ENCODE measurements at regions not wholly inside any gene's neighbourhood (a gene's known extent, or its start where the extent isn't known, plus 50 kb on each side); places are given as distances from the start of the nearest gene placed in this dataset.

- no peak for TF ChIP-seq CTCF (IDR thresholded peaks at IDR 0.05; ENCODE audit: unreplicated experiment)
- Mint-ChIP-seq H3K4me1 (ENCODE audit: insufficient read depth, unreplicated experiment) (peaks cover under 1% of the 10 kb centered on the region), H3K27ac (ENCODE audit: low read depth, unreplicated experiment) (no peak overlapping the region), H3K27me3 (ENCODE audit: insufficient read depth, unreplicated experiment) (no peaks in the 10 kb centered on the region), H3K9me3 (ENCODE audit: unreplicated experiment) (peaks cover 16% of the 10 kb centered on the region), H3K36me3 (ENCODE audit: insufficient read depth, unreplicated experiment) (no peaks in the 10 kb centered on the region), H3K4me3 (ENCODE audit: unreplicated experiment) (no peak overlapping the region)
- CTCF ChIA-PET = no interaction called here
- no TSS peak for BruUV-seq (replicated peaks)
- no peak for DNase-seq (ENCODE audit: unreplicated experiment)
- POLR2A ChIA-PET = interaction anchor here (1.0 to 1.2 kb wide), 4 partner anchors 10 to 48 kb away, joined by 3 to 5 read pairs (median 4); no protein-coding TSS in a partner anchor
- intact Hi-C loops (cut with micrococcal nuclease) = no loop called here
Observed at GRCh38 chr1:234666761-234667160, 56.8 kb upstream of the IRF2BP2 start.

- no peak for DNase-seq (ENCODE audit: unreplicated experiment)
- Mint-ChIP-seq H3K9me3 (ENCODE audit: unreplicated experiment) (peaks cover 16% of the 10 kb centered on the region), H3K4me1 (ENCODE audit: insufficient read depth, unreplicated experiment) (peaks cover 6% of the 10 kb centered on the region), H3K36me3 (ENCODE audit: insufficient read depth, unreplicated experiment) (no peaks in the 10 kb centered on the region), H3K4me3 (ENCODE audit: unreplicated experiment) (no peak overlapping the region), H3K27ac (ENCODE audit: low read depth, unreplicated experiment) (no peak overlapping the region), H3K27me3 (ENCODE audit: insufficient read depth, unreplicated experiment) (no peaks in the 10 kb centered on the region)
- no TSS peak for BruUV-seq (replicated peaks)
- TF ChIP-seq CTCF (IDR thresholded peaks at IDR 0.05; ENCODE audit: unreplicated experiment) = no peak
- POLR2A ChIA-PET = interaction anchor here (1.0 to 1.2 kb wide), 3 partner anchors 9 to 24 kb away, joined by 3 to 5 read pairs (median 5); no protein-coding TSS in a partner anchor
- CTCF ChIA-PET = no interaction called here
- intact Hi-C loops (cut with micrococcal nuclease) = no loop called here
Observed at GRCh38 chr1:234665975-234666605, 56.1 kb upstream of the IRF2BP2 start.

GRCh38 chr1:234662148-234662547, 52.2 kb upstream of the IRF2BP2 start:
- H3K9me3 Mint-ChIP-seq (ENCODE audit: unreplicated experiment) = peaks cover 8% of the 10 kb centered on the region
- ChIA-PET POLR2A (interaction anchor here (0.6 to 1.9 kb wide), 8 partner anchors 9 to 1182 kb away, joined by 3 to 9 read pairs (median 5); no protein-coding TSS in a partner anchor), CTCF (interaction anchor here (1.2 kb wide), 1 partner anchor 162 kb away, joined by 3 read pairs; no protein-coding TSS in a partner anchor)
- no peaks in the 10 kb centered on the region for H3K27me3 Mint-ChIP-seq (ENCODE audit: insufficient read depth, unreplicated experiment)
- H3K4me3 Mint-ChIP-seq (ENCODE audit: unreplicated experiment) = no peak overlapping the region
- no peaks in the 10 kb centered on the region for H3K36me3 Mint-ChIP-seq (ENCODE audit: insufficient read depth, unreplicated experiment)
- no peak for TF ChIP-seq CTCF (IDR thresholded peaks at IDR 0.05; ENCODE audit: unreplicated experiment)
- BruUV-seq (replicated peaks) = no TSS peak
- no peak for DNase-seq (ENCODE audit: unreplicated experiment)
- intact Hi-C loops (cut with micrococcal nuclease) = no loop called here
- peaks cover 37% of the 10 kb centered on the region for H3K4me1 Mint-ChIP-seq (ENCODE audit: insufficient read depth, unreplicated experiment)
- H3K27ac Mint-ChIP-seq (ENCODE audit: low read depth, unreplicated experiment) = no peak overlapping the region

GRCh38 chr1:234661317-234661928, 51.4 kb upstream of the IRF2BP2 start:
- H3K4me3 Mint-ChIP-seq (ENCODE audit: unreplicated experiment) = no peak overlapping the region
- no peak for TF ChIP-seq CTCF (IDR thresholded peaks at IDR 0.05; ENCODE audit: unreplicated experiment)
- H3K9me3 Mint-ChIP-seq (ENCODE audit: unreplicated experiment) = peaks cover 8% of the 10 kb centered on the region
- POLR2A ChIA-PET = interaction anchor here (0.6 to 1.9 kb wide), 11 partner anchors 10 to 1183 kb away, joined by 3 to 9 read pairs (median 4); partner anchors contain the start of gene IRF2BP2
- BruUV-seq (replicated peaks) = no TSS peak
- no peaks in the 10 kb centered on the region for H3K27me3 Mint-ChIP-seq (ENCODE audit: insufficient read depth, unreplicated experiment)
- intact Hi-C loops (cut with micrococcal nuclease) = no loop called here
- no peaks in the 10 kb centered on the region for H3K36me3 Mint-ChIP-seq (ENCODE audit: insufficient read depth, unreplicated experiment)
- H3K27ac Mint-ChIP-seq (ENCODE audit: low read depth, unreplicated experiment) = peak overlapping the region; percentile 47
- CTCF ChIA-PET = interaction anchor here (0.7 to 1.2 kb wide), 2 partner anchors 9 to 162 kb away, joined by 3 read pairs; no protein-coding TSS in a partner anchor
- DNase-seq (ENCODE audit: unreplicated experiment) = no peak
- peaks cover 45% of the 10 kb centered on the region for H3K4me1 Mint-ChIP-seq (ENCODE audit: insufficient read depth, unreplicated experiment)
